Neural progenitor cell (in vitro differentiated cells): ENCODE measurements at regions not wholly inside any gene's neighbourhood (a gene's known extent, or its start where the extent isn't known, plus 50 kb on each side); places are given as distances from the start of the nearest gene placed in this dataset.

ENCODE experiments used
- EZH2 ChIP-seq: fragments of 200-600 bp; sonication (generic); IDR thresholded peaks from 2 replicates; pipeline ENCODE4 v1.6.1; 2017; ENCODE audit warnings: antibody characterized with exemption, mild to moderate bottlenecking, moderate library complexity
- EZH2phosphoT487 ChIP-seq: fragments of 200-600 bp; sonication (generic); IDR thresholded peaks from 2 replicates; pipeline ENCODE4 v1.6.1; 2017; ENCODE audit warnings: antibody characterized with exemption
- TF ChIP-seq, protein P1 (sequence below): fragments of 200-600 bp; sonication (generic); IDR thresholded peaks from 2 replicates; pipeline ENCODE4 v1.5.1; 2017; ENCODE audit warnings: antibody characterized with exemption, mild to moderate bottlenecking

DNA sequence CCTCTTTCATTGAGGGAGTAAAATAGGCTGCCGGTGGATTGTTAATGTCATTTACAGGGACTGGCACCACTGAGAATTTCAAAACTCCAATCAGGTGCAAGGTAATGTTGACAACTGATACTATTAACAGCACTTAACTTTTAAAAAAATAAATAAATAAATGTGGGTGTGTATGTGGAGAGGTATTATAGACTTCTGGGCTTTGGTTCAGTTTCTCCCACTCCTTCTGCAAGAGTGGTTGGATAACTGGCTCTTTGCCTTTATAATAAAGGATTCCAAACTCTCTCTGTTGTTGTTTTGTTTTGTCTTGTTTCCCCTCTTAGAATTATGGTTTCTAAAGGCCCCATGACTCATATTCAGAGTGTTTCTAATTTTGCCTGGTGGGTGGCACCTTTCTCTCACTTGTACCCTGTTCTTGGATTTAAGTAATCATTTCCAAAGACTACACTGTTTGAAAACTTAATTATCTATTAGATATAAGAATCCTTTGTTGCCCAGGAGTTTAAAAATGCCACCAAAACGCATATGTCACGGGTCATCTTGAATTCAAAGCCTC is 151.6 kb upstream of the ARID2 start:
- TF ChIP-seq EZH2 (no peak), EZH2phosphoT487 (no peak)
- TF ChIP-seq, protein P1, sequence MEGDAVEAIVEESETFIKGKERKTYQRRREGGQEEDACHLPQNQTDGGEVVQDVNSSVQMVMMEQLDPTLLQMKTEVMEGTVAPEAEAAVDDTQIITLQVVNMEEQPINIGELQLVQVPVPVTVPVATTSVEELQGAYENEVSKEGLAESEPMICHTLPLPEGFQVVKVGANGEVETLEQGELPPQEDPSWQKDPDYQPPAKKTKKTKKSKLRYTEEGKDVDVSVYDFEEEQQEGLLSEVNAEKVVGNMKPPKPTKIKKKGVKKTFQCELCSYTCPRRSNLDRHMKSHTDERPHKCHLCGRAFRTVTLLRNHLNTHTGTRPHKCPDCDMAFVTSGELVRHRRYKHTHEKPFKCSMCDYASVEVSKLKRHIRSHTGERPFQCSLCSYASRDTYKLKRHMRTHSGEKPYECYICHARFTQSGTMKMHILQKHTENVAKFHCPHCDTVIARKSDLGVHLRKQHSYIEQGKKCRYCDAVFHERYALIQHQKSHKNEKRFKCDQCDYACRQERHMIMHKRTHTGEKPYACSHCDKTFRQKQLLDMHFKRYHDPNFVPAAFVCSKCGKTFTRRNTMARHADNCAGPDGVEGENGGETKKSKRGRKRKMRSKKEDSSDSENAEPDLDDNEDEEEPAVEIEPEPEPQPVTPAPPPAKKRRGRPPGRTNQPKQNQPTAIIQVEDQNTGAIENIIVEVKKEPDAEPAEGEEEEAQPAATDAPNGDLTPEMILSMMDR, result no peak
